ENCODE measurements at regions not wholly inside any gene's neighbourhood (a gene's known extent, or its start where the extent isn't known, plus 50 kb on each side); places are given as distances from the start of the nearest gene placed in this dataset.

GRCh38 chr2:239852272-239852671 is 172.9 kb downstream of the NDUFA10 start:
- WGBS (ENCODE audit: insufficient coverage, insufficient replicate concordance, low lambda C conversion rate, missing lambda C conversion rate): 41% methylated on average over 7 of the region's 7 CpGs
- H3K4me2 ChIP-seq (ENCODE audit: control insufficient read depth, insufficient read depth): no peak overlapping the region
- TF ChIP-seq BCL11A (IDR thresholded peaks at IDR 0.05; ENCODE audit: low read depth, low read length) (no peak), PAX5 (IDR thresholded peaks at IDR 0.05; ENCODE audit: borderline replicate concordance, low read depth, low read length) (no peak), MEF2B (IDR thresholded peaks at IDR 0.05; ENCODE audit: partially characterized antibody, poor library complexity, severe bottlenecking) (no peak), PML (IDR thresholded peaks at IDR 0.05; ENCODE audit: low read length) (no peak), ESRRA (IDR thresholded peaks at IDR 0.05; ENCODE audit: low read length) (no peak), JUNB (IDR thresholded peaks at IDR 0.05) (no peak)
- no peaks in the 10 kb centered on the region; a peak in 1 of 4 replicates for H3K27me3 ChIP-seq (replicated peaks in 1 of 2; ENCODE audit: control insufficient read depth in 2 of 2, insufficient read depth in 2 of 2, low read length in 1 of 2)
- intact Hi-C loops (cut with micrococcal nuclease; ENCODE audit: unreplicated experiment): no loop called here
- no peaks in the 10 kb centered on the region for H3K36me3 ChIP-seq (ENCODE audit: control insufficient read depth in 2 of 2, insufficient read depth in 2 of 2, low read length in 1 of 2)
- in situ Hi-C loops (cut with MboI): no loop called here
- no peak overlapping the region for H3K27ac ChIP-seq (ENCODE audit: control insufficient read depth, insufficient read depth)
- no peak for FAIRE-seq
- H4K20me1 ChIP-seq (ENCODE audit: control insufficient read depth, insufficient read depth): no peaks in the 10 kb centered on the region
- SMC1A ChIA-PET (ENCODE audit: uncharacterized antibody, unreplicated experiment): no interaction called here
- no peaks in the 10 kb centered on the region for H3K79me2 ChIP-seq (ENCODE audit: control insufficient read depth, insufficient read depth, low read length)
- no peak for ATAC-seq
- H3K9ac ChIP-seq (ENCODE audit: control insufficient read depth, insufficient read depth, low read length): no peak overlapping the region
- CTCF ChIA-PET: no interaction called here
- H3K4me3 ChIP-seq: no peak overlapping the region
- BruUV-seq (replicated peaks): no TSS peak
- RAD21 ChIA-PET (ENCODE audit: unreplicated experiment): no interaction called here
- H2AFZ ChIP-seq (ENCODE audit: control insufficient read depth, low read depth, low read length): no peak overlapping the region
- POLR2A ChIA-PET: no interaction called here
- H3K4me1 ChIP-seq (ENCODE audit: control insufficient read depth, insufficient read depth, low read length): no peaks in the 10 kb centered on the region
- no peaks in the 10 kb centered on the region for H3K9me3 ChIP-seq (replicated peaks; ENCODE audit: control insufficient read depth, insufficient read depth, low read length)
- no peak for DNase-seq (ENCODE audit: low read depth, low spot score)

GRCh38 chr2:239846789-239847676 is 178.1 kb downstream of the NDUFA10 start:
- H4K20me1 ChIP-seq (ENCODE audit: control insufficient read depth, insufficient read depth): no peaks in the 10 kb centered on the region
- SMC1A ChIA-PET (ENCODE audit: uncharacterized antibody, unreplicated experiment): no interaction called here
- FAIRE-seq (no peak), ATAC-seq (no peak), DNase-seq (ENCODE audit: low read depth, low spot score) (no peak)
- no peaks in the 10 kb centered on the region for H3K27me3 ChIP-seq (replicated peaks in 1 of 2; ENCODE audit: control insufficient read depth in 2 of 2, insufficient read depth in 2 of 2, low read length in 1 of 2)
- POLR2A ChIA-PET: no interaction called here
- H3K4me3 ChIP-seq: no peak overlapping the region
- H3K4me2 ChIP-seq (ENCODE audit: control insufficient read depth, insufficient read depth): no peak overlapping the region
- CTCF ChIA-PET: interaction anchor here (1.0 kb wide), 1 partner anchor 32 kb away, joined by 4 read pairs; no protein-coding TSS in a partner anchor
- RAD21 ChIA-PET (ENCODE audit: unreplicated experiment): no interaction called here
- no peaks in the 10 kb centered on the region for H3K4me1 ChIP-seq (ENCODE audit: control insufficient read depth, insufficient read depth, low read length)
- H3K9ac ChIP-seq (ENCODE audit: control insufficient read depth, insufficient read depth, low read length): no peak overlapping the region
- WGBS (ENCODE audit: insufficient coverage, insufficient replicate concordance, low lambda C conversion rate, missing lambda C conversion rate): 35% methylated on average over 9 of the region's 9 CpGs
- no peaks in the 10 kb centered on the region for H3K79me2 ChIP-seq (ENCODE audit: control insufficient read depth, insufficient read depth, low read length)
- H3K27ac ChIP-seq (ENCODE audit: control insufficient read depth, insufficient read depth): no peak overlapping the region
- no peak for TF ChIP-seq SMAD1 (IDR thresholded peaks at IDR 0.05; ENCODE audit: low read depth, partially characterized antibody)
- TF ChIP-seq CHD2 (IDR thresholded peaks at IDR 0.05; ENCODE audit: borderline replicate concordance, low read depth, low read length): no peak
- no peak for TF ChIP-seq MTA3 (IDR thresholded peaks at IDR 0.05; ENCODE audit: borderline replicate concordance, low read length)
- TF ChIP-seq EGR1 (IDR thresholded peaks at IDR 0.05; ENCODE audit: borderline replicate concordance in 1 of 2, low read depth in 2 of 2, low read length in 2 of 2): no peak
- TF ChIP-seq, protein P1, sequence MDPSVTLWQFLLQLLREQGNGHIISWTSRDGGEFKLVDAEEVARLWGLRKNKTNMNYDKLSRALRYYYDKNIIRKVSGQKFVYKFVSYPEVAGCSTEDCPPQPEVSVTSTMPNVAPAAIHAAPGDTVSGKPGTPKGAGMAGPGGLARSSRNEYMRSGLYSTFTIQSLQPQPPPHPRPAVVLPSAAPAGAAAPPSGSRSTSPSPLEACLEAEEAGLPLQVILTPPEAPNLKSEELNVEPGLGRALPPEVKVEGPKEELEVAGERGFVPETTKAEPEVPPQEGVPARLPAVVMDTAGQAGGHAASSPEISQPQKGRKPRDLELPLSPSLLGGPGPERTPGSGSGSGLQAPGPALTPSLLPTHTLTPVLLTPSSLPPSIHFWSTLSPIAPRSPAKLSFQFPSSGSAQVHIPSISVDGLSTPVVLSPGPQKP (IDR thresholded peaks at IDR 0.05; ENCODE audit: low read depth, low read length): no peak
- TF ChIP-seq RAD21 (IDR thresholded peaks at IDR 0.05; ENCODE audit: insufficient read depth, low read depth, low read length): no peak
- intact Hi-C loops (cut with micrococcal nuclease; ENCODE audit: unreplicated experiment): no loop called here
- no peaks in the 10 kb centered on the region for H3K9me3 ChIP-seq (replicated peaks; ENCODE audit: control insufficient read depth, insufficient read depth, low read length)
- in situ Hi-C loops (cut with MboI): no loop called here
- no peaks in the 10 kb centered on the region for H3K36me3 ChIP-seq (ENCODE audit: control insufficient read depth in 2 of 2, insufficient read depth in 2 of 2, low read length in 1 of 2)
- no TSS peak for BruUV-seq (replicated peaks)
- H2AFZ ChIP-seq (ENCODE audit: control insufficient read depth, low read depth, low read length): no peak overlapping the region

Data from GM12878 (cell line).